DMS 273 (cell line): ENCODE measurements at regions not wholly inside any gene's neighbourhood (a gene's known extent, or its start where the extent isn't known, plus 50 kb on each side); places are given as distances from the start of the nearest gene placed in this dataset.
A peak's percentile ranks its signal among the peaks of the same experiment; 100 is the strongest.
"Not testable (repeated sequence)": the region's sequence is repeated elsewhere in the genome, so short reads cannot be mapped to it uniquely, and the experiment has no call there.

Source experiments
- DNase-seq: peaks from one replicate; lab custom pipeline; 2025; ENCODE audit not compliant: unreplicated experiment; lab: John Stamatoyannopoulos, UW

DNA sequence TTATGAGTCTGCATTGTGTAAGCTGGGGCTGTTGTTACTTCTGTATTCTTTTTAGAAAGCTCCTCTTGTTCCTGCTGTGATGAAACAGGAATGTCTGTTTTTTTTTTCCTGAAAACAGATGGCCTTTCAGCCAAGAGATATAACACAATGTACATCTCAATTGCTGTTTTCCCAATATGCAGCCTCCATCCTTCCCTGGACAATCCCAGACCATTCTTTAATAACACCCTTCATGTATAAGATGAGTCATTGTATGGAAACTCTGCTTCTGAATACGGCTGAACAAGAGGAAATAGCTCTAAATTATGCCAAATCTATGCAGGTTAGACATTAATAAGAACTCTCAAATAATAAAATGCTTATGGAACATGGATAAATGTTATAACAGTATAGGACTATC is 60.2 kb upstream of the LRRC4C start:
- no peak for DNase-seq

DNA sequence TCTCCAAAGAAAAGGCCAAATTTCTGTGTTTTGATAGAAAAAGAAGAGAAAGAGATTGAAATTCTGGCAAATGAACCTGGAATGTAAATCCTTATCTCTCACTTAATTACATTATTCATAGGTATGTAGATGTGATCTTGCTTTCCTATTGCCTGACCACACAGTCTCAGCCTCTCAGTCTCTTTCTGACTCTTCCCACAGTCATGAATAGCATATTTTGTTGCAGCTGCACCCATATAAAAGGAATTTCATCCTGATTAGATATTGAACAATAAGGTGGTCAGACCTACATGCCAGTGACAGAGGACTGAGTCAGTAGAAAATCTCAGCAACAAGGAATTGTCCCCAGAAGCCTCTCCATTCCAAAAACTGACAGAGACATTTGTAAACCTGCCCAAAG is 62.9 kb upstream of the LRRC4C start:
- DNase-seq, result no peak

DNA sequence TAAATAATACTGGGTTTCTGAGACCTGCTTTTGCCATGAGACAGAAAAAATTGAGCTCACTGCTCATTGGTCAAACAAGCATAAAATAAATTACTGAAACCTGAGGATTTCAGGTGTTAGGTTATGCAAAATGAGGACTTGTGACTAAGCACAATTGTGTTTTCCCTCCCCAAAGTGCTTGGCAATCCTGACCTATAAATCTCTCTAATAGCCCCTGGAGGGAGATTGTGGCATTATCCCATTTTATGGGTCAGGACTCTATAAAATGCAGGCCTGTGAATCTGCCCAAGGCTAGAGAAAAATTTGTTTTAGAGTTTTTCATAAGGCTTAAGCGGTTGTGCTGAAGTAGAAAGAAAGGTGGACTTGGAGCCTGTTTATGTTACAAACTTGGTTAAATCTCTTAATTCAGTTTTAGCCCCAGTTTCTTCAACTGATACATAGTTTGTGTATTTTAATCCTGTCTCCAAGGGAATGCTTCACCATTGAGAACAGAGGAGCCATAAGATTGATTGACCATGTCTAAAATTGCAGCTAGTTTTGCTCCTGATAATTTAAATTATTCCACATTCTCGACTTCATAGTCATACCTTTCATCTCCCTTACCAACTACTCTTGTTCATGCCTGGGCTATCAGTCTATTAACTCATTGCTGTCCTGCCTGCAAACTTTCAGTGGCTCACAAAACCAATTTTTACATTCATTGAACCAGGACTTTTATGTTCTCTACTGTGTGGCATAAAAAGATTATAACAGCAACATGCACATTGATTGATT is 63.6 kb upstream of the LRRC4C start:
- DNase-seq, result no peak

DNA sequence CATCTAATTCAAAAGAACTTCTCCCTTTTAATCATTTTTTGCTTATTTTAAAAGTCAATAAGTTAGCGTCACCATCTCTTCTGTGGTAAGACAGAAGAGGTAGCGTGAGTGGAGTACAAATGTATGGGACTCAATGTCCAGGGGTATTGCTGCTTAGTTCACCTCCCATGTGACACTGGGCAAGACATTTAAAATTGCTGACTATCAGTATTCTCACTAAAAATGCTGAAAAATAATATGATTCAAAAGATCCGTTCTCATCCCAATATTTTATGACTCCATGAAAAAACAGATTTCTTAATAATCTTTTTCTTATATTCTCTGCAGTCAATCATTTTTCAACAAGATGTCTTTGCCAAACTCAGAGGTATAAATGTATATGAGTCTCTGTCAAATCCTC is 68.1 kb upstream of the LRRC4C start:
- DNase-seq, result no peak

DNA sequence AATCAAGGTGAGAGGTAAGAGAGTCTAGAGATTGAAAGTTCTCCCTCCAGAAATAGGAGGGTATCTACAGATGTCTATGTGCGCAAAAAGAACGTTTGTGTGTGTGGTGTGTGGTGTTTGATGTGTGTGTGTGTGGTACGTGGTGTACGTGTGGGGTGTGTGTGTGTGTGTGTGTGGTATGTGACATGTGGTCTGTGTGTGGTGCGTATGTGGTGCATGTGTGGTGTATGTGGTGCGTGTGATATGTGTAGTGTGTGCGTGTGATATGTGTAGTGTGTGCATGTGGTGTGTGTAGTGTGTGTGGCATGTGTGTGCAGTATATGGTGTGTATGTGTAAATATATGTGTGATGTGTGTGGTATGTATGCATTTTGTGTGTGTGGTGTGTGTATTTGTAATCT is 73.0 kb upstream of the LRRC4C start:
- DNase-seq, result no peak

DNA sequence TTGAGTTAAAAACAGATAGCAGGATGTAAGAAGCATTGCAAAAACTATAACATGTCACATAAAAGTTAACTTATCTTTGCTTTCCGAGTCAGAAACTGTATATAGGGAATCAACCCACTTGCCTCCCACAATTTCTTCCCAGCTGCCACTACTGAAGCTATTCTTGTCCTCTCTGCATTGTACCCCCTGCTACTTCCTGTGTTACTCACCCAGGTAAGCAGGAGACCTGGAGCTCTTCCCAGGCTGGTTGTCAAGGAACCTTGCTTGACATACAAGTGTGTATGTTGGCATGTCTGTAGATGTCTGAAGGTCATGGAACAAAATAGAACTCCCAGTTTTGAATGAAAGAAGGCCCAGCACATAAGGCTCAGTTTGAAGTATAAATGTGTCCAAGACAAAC is 74.3 kb upstream of the LRRC4C start:
- no peak for DNase-seq

DNA sequence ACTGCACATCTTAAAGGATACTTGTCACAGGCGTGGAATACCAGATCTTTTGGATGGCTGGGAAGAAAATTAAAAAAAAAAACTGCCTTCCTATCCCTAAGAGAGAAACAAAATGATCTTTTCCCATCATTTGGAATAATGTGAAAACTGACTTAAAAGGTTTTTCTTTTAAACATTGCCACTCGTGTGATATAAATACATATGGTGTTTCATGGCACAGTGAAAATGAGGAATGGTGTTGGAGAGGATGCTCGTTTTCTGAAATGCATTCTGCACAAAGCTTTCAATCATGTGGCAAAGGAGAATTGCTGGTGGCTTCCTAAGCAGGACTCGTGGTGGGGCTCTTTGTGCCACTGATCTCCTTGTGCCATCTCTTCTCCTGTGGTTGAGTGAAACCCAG is 74.9 kb upstream of the LRRC4C start:
- DNase-seq, result no peak

DNA sequence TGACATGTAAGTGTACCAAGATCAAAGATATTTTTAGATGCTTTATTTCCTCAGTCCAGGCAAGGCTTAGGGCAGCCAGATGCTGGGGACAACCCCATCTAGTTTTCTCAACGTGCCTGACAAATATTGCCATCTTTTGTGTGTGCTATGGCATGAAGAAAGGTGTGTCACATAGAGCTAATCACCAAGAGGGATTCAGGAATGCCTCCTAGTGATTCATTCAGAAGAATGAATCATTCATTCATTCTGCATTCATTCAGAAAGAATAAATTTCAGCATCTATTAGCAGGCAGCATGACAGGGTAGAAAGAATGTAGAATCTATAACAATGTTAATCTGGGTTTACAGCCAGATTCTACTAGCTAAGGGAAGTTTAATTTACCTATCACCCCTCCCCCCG is 75.4 kb upstream of the LRRC4C start:
- DNase-seq, result no peak

DNA sequence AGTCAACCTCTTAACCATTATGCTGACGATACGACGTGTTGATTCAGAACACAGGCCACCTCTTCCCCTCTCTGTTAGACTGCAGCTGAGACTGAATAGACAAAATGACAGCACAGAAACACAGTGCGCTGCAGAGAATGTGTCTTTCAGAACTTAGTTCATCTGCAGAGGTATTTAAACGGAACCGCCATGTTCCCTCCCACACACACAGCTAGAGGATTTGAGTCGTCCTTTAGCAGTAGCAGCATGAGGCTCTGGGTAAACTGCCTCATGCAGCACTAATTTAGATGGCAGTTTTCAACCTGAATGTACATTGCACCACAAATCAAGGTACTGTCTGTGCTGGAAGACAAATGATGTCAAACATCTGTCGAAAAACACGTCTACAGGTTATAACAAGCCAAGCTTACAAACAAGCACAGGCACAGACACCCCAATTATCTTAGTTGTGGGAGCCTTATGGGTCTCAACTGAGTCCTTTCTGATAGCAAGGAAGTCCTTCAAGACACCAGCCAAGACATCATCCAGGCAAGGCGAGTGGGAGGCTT is 76.6 kb upstream of the LRRC4C start:
- DNase-seq, result no peak

DNA sequence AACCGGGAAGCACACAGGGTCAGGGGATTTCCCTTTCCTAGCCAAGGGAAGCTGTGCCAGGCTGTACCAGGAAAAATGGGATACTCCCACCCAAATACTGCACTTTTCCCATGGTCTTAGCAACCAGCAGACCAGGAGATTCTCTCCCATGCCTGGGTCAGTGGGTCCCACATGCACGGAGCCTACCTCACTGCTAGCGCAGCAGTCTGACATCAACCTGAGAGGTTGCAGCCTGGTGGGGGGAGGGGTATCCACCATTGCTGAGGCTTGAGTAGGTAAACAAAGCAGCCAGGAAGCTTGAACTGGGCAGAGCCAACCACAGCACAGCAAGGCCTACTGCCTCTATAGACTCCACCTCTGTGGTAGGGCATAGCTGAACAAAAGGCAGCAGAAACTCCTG is 85.5 kb upstream of the LRRC4C start:
- DNase-seq, result not testable (repeated sequence)

DNA sequence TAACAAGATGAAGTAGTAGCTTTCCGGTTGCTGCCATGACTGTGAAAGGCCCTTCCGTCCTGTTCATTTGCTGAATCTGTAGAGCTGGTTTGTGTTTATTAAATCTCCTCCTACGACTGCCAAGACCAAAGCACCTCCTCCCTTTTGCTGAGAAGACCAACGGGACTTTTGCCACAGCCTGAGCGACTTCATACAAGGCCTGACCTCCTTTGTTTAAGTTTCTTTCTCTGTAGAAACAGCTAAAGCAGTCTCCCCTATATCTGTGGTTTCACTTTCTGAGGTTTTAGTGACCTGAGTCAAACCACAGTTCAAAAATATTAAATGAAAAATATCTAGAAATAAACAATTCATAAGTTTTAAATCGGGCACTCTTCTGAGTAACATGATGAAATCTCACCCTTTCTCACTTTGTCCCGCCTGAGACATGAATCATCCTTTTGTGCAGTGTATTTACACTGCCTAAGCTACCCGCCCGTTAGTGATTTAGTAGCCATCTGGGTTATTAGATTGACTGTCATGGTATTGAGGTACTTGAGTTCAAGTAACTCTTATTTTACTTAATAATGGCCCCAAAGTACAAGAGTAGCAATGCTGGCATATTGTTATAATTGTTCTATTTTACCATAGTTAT is 119.1 kb upstream of the LRRC4C start:
- no peak for DNase-seq

DNA sequence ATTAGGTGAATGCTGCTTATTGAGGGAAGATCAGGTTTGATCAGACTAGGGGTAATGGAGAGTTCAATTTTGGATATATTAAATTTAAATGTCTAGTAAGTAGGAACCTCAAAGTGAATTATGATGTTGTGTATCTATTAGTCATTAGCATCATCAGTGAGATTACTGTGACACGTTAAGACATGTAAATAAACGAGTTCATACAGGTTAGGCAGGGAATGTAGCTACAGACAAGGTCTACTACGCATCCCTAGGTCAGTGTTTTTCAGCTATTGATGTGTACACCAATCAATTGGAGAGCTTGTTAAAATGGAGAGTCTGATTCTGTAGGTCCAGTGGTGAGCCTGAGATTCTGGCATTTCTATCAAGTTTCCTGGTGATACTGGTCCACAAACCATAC is 120.1 kb upstream of the LRRC4C start:
- DNase-seq, result no peak

DNA sequence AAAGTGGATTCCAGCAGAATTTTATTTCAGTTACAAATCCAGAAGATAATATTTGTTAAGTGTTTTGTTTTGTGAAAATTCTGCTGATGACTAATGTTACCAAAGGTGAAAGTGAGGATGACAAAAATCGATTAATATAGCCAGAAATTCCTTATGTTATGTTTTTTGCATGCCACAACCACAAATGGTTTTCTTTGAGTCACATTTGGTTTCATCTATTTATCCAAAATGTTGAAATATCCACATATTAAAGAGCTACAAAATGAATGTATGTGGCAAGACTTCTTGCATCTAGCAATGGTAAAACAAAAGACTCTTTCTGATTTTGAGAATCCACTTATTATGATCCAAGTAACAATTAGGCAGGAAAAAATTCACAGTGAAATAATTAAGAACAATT is 150.1 kb upstream of the LRRC4C start:
- no peak for DNase-seq

DNA sequence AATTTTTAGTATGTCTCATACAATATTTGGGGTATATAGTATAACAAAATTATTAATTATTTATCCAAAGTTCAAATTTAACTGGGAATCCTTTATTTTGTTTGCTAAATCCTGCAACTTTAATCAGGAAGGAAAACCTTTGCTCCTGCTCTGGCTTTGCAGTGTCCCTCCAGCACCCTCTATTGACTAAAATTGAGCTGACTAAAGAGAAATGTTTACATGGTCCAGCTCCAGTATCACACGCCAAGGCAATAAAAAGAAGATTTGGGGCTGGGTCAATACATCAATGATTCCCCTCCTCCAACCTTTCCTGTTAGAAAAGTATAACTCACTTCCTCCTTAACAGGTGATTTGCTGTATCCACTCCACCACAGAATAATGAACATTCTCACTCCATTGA is 153.0 kb upstream of the LRRC4C start:
- peak; percentile 0 for DNase-seq

DNA sequence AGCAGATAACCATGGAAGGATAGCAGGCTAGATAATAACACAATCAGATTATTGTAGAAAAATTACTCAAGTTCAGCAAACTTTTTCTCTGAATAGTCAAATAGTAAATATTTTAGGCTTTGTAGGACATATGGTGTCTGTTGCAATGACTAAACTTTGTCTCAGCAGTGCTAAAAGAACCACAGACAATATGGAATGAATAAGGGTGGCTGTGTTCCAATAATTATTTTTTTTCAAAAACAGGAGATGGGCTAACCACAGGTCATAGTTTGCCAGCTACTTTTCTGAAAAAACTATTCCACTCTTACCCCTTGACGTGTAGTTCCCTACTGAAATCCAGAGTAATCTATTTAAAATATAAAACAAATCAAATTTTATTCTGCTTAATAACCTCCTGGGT is 153.9 kb upstream of the LRRC4C start:
- DNase-seq, result no peak

DNA sequence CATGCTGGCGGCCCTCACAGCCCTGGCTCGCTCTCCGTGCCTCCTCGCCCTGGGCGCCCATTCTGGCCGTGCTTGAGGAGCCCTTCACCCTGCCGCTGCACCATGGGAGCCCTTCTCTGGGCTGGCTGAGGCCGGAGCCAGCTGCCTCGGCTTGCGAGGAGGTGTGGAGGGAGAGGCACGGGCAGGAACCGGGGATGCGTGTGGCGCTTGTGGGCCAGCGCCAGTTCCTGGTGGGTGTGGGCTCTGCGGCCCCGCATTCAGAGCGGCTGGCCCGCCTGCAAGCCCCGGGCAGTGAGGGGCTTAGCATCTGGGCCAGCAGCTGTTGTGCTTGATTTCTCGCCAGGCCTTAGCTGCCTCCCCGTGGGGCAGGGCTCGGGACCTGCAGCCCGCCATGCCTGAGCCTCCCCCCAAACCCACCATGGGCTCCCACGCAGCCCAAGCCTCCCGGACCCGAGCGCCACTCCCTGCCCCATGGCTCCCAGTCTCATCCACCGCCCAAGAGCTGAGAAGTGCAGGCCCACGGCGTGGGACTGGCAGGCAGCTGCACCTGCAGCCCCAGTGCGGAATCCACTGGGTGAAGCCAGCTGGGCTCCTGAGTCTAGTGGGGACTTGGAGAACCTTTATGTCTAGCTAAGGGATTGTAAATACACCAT is 163.4 kb upstream of the LRRC4C start:
- DNase-seq, result no peak

DNA sequence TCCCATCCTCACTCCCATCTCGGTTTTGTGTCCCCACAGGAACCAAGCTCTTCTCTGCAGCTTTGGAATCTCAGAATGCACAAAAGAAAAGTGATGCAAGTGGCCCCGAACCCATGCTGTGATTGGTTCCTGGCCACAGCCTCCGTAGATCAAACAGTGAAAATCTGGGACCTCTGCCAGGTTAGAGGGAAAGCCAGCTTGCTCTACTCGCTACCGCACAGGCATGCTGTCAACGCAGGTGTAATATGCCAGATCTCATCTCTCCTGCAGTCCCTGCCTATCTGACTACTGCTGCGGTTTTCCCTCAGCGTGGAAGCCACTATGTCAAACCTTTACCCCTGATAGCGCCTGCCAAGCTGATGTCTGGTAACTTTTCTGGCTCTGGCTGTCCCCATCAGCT is 200.5 kb upstream of the LRRC4C start:
- peak; percentile 7 for DNase-seq

DNA sequence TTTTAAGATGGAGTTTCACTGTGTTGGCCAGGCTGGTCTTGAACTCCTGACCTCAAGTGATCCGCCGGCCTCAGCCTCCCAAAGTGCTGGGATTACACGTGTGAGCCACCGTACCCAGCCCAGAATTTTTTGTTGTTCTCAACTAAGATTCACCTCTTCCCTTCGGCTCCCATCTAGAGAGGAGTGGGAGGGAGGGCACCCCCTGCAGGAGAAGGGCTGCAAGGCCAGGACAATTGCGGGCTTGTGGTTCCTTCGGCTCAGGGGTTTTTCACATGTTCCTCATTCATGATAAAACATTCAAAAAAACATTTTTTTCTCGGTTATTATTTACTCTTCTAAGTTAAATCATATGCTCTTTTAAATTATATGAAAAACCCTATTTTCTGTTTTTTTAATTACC is 201.1 kb upstream of the LRRC4C start:
- DNase-seq, result peak; percentile 17

DNA sequence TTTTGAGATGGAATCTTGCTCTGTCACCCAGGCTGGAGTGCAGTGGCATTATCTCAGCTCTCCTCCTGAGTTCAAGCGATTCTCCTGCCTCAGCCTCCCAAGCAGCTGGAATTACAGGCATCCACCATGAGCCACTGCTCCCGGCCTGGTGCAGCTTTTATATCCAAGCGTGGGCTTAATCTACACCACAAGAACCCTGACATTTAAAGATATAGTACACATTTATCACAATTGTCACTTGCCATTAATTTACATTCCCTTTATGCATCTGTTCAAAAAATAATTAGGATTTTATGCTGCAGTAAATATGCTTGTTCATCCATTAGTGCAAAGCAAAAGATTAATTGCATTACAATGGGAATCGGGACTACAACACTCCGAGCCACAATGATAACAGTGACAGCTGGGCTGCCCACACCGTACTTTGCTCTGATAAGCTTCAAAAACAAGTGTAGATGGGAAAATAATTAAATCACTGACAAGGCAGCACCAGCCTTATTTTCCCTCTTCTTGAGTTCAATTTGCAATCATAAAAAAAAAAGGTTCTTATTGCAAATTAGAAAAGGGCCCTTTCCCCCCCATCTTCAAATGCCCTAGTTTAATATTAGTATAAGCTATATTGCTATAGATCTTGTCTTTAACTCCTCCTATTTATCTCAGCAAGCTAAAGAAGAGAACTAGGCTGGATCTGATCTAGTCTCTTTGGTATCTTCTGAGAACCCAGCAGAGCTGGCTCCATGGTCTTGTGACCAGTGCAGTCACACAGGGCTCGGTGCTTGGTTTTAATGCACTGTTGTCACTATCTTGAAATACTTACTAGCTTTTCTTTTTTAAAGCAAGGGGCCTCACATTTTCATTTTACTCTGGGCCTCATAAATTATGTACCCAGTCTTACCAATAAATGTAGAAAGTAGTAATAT is 206.2 kb upstream of the LRRC4C start:
- DNase-seq, result no peak

DNA sequence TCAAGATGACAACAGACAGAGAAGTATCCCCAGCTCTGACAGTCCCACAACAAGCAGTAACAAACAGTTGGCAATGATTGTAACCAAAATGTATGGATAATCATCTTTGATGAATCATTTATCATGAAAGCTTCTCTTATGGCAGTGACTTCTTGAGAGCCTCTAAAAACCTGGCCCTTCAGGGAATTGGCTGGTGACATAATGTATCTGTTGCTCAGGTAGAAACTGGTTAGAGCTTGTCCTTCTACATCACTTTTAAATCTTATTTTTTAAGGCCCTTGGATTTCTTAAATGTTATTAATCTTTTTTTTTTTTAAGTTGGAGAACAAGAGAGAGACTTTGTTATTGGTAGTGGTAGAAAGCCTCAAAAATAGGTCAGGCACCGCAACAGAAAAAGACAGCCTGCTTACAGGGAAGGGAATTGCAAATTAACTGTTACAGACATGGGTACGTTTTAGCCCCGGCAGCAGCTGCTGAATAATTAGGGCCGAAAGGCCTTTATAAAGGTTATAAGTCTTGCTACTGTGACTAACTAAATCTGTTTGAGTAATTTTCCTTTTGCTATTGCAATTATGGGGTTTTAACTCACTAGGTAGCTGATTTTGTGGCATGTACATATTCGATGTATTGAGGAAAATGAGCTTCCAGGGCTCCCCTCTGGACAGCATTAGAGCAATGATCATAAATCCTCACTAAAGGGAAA is 207.7 kb upstream of the LRRC4C start:
- DNase-seq, result no peak

DNA sequence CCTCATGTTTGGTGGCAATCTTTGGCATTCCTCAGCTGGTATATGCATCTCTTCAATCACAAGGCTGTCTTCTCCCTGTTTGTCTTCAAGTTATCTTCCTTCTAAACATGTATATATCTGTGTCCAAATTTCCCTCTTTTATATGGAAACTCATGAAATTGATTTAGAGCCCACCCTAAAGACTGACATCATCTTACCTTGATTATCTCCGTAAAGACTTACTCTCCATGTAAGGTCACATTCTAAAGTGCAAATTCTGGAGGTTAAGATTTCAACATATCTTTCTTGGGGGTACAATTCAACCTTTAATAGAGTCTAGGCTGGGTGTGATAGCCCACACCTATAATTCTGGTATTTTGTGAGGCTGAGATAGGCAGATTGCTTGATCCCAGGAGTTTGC is 215.8 kb upstream of the LRRC4C start:
- no peak for DNase-seq
